H9 (cell line): ENCODE measurements at regions not wholly inside any gene's neighbourhood (a gene's known extent, or its start where the extent isn't known, plus 50 kb on each side); places are given as distances from the start of the nearest gene placed in this dataset.

Experiments used
- DNase-seq: peaks from one replicate; pipeline ENCODE4 v3.0.0-alpha.2; 2017
- H2AFZ ChIP-seq: one replicate; pipeline ENCODE4 v1.6.1; 2013; ENCODE audit warnings: mild to moderate bottlenecking, low read length, control low read depth, moderate library complexity
- H2AK5ac ChIP-seq: 2 replicates; pipeline ENCODE4 v1.6.1; 2013; ENCODE audit warnings: low read length, control low read depth, mixed read lengths; ENCODE audit not compliant: insufficient read length
- H2BK120ac ChIP-seq: one replicate; pipeline ENCODE4 v1.6.1; 2013; ENCODE audit warnings: low read depth, mild to moderate bottlenecking, low read length, control low read depth, inconsistent platforms; ENCODE audit not compliant: poor library complexity, severe bottlenecking
- H2BK12ac ChIP-seq: 2 replicates; pipeline ENCODE4 v1.6.1; 2013; ENCODE audit warnings: low read length, control low read depth, mixed read lengths, low read depth; ENCODE audit not compliant: insufficient read length
- H2BK15ac ChIP-seq: 2 replicates; pipeline ENCODE4 v1.6.1; 2013; ENCODE audit warnings: low read depth, low read length, control low read depth
- H2BK20ac ChIP-seq: one replicate; pipeline ENCODE4 v1.6.1; 2013; ENCODE audit warnings: low read depth, mild to moderate bottlenecking, low read length, control low read depth, inconsistent platforms; ENCODE audit not compliant: poor library complexity, severe bottlenecking
- H2BK5ac ChIP-seq: 2 replicates; pipeline ENCODE4 v1.6.1; 2013; ENCODE audit warnings: low read length, control low read depth, mixed read lengths; ENCODE audit not compliant: insufficient read length
- H3K14ac ChIP-seq: 2 replicates; pipeline ENCODE4 v1.6.1; 2013; ENCODE audit warnings: low read length, control low read depth; ENCODE audit not compliant: insufficient read depth
- H3K18ac ChIP-seq: 2 replicates; pipeline ENCODE4 v1.6.1; 2013; ENCODE audit warnings: low read depth, mild to moderate bottlenecking, mixed read lengths, low read length, control low read depth; ENCODE audit not compliant: insufficient read length
- H3K23ac ChIP-seq: 2 replicates; pipeline ENCODE4 v1.6.1; 2013; ENCODE audit warnings: low read length, control low read depth, mixed read lengths, low read depth; ENCODE audit not compliant: insufficient read length
- H3K23me2 ChIP-seq: 2 replicates; pipeline ENCODE4 v1.6.1; 2013; ENCODE audit warnings: low read depth, mild to moderate bottlenecking, mixed read lengths, low read length, control low read depth; ENCODE audit not compliant: insufficient read length, poor library complexity, severe bottlenecking
- H3K27ac ChIP-seq: 2 replicates; pipeline ENCODE4 v1.5.1; 2013; ENCODE audit warnings: low read length, control low read depth, mixed read lengths, low read depth; ENCODE audit not compliant: insufficient read length
- H3K27me3 ChIP-seq: 2 replicates; pipeline ENCODE4 v1.6.1; 2013; ENCODE audit warnings: low read length, control low read depth, inconsistent platforms; ENCODE audit not compliant: insufficient read depth
- H3K4ac ChIP-seq: 2 replicates; pipeline ENCODE4 v1.6.1; 2013; ENCODE audit warnings: low read depth, mild to moderate bottlenecking, control low read depth, inconsistent platforms, low read length, moderate library complexity
- H3K4me1 ChIP-seq: 2 replicates; pipeline ENCODE4 v1.6.1; 2013; ENCODE audit warnings: low read length, control low read depth, inconsistent platforms; ENCODE audit not compliant: insufficient read depth
- H3K4me2 ChIP-seq: 2 replicates; pipeline ENCODE4 v1.6.1; 2013; ENCODE audit warnings: low read length, control low read depth, mixed read lengths; ENCODE audit not compliant: insufficient read length, insufficient read depth
- H3K56ac ChIP-seq: 2 replicates; pipeline ENCODE4 v1.6.1; 2013; ENCODE audit warnings: low read depth, mild to moderate bottlenecking, mixed read lengths, low read length, control low read depth; ENCODE audit not compliant: insufficient read length
- H3K79me1 ChIP-seq: 2 replicates; pipeline ENCODE4 v1.6.1; 2013; ENCODE audit warnings: low read depth, mild to moderate bottlenecking, moderate library complexity, low read length, control low read depth, inconsistent platforms; ENCODE audit not compliant: insufficient read depth, poor library complexity, severe bottlenecking
- H3K79me2 ChIP-seq: 2 replicates; pipeline ENCODE4 v1.6.1; 2013; ENCODE audit warnings: low read length, control low read depth, inconsistent platforms; ENCODE audit not compliant: insufficient read depth
- H3K9ac ChIP-seq: 2 replicates; pipeline ENCODE4 v1.6.1; 2013; ENCODE audit warnings: low read length, control low read depth, mixed read lengths; ENCODE audit not compliant: insufficient read length; ENCODE audit errors: extremely low read depth
- H3K9me3 ChIP-seq: one replicate; pipeline ENCODE4 v1.6.1; 2013; ENCODE audit warnings: low read depth, low read length, inconsistent platforms; ENCODE audit not compliant: control insufficient read depth
- H3T11ph ChIP-seq: one replicate; pipeline ENCODE4 v1.6.1; 2013; ENCODE audit warnings: mild to moderate bottlenecking, low read length, control low read depth, inconsistent platforms
- H4K20me1 ChIP-seq: one replicate; pipeline ENCODE4 v1.6.1; 2013; ENCODE audit not compliant: control insufficient read depth, insufficient read length, insufficient read depth
- H4K5ac ChIP-seq: 2 replicates; pipeline ENCODE4 v1.6.1; 2013; ENCODE audit warnings: low read depth, mild to moderate bottlenecking, mixed read lengths, low read length, control low read depth; ENCODE audit not compliant: insufficient read length
- H4K8ac ChIP-seq: replicated peaks from 2 replicates; pipeline ENCODE4 v1.6.1; 2013; ENCODE audit warnings: low read length, control low read depth, mixed read lengths, low read depth; ENCODE audit not compliant: insufficient read length
- H4K91ac ChIP-seq: 2 replicates; pipeline ENCODE4 v1.6.1; 2013; ENCODE audit warnings: low read depth, mild to moderate bottlenecking, moderate library complexity, mixed read lengths, low read length, control low read depth; ENCODE audit not compliant: insufficient read length
- H3K27ac Mint-ChIP-seq, 3 experiments: 2 replicates in 2 of 3; 3 replicates in 1 of 3; pipeline ENCODE4 v1.8.0; 2020 to 2021; ENCODE audit warnings: mixed read lengths in 3 of 3, mild to moderate bottlenecking in 1 of 3, moderate library complexity in 1 of 3
- H3K27me3 Mint-ChIP-seq: 2 replicates; pipeline ENCODE4 v1.8.0; 2021; ENCODE audit warnings: low read depth, mild to moderate bottlenecking, moderate library complexity, mixed read lengths
- H3K36me3 Mint-ChIP-seq, 3 experiments: 2 replicates in 2 of 3; 3 replicates in 1 of 3; pipeline ENCODE4 v1.8.0; 2020 to 2021; ENCODE audit warnings: low read depth in 3 of 3, mixed read lengths in 3 of 3; ENCODE audit not compliant: insufficient read depth in 1 of 3
- H3K4me1 Mint-ChIP-seq, 2 experiments: 2 replicates each; pipeline ENCODE4 v1.8.0; 2020; ENCODE audit warnings: mixed read lengths in 2 of 2
- H3K4me3 Mint-ChIP-seq, 2 experiments: 2 replicates in 1 of 2; 3 replicates in 1 of 2; pipeline ENCODE4 v1.8.0; 2020 to 2021; ENCODE audit warnings: mild to moderate bottlenecking in 2 of 2, mixed read lengths in 2 of 2, moderate library complexity in 1 of 2
- H3K9me3 Mint-ChIP-seq, 2 experiments: 2 replicates in 1 of 2; 3 replicates in 1 of 2; pipeline ENCODE4 v1.8.0; 2020; ENCODE audit warnings: mild to moderate bottlenecking in 2 of 2, mixed read lengths in 2 of 2, moderate library complexity in 1 of 2
- CTCF ChIP-seq: fragments of 200-600 bp; sonication (generic); conservative IDR thresholded peaks from 3 replicates; pipeline ENCODE4 v1.8.0; 2021; ENCODE audit warnings: antibody characterized with exemption, mild to moderate bottlenecking
- WGBS: extraction: QIAGEN DNeasy Blood & Tissue Kit; methylation state at CpG from one replicate; pipeline ENCODE4 v1.1.7; 2013; ENCODE audit warnings: missing lambda C conversion rate, low lambda C conversion rate, mixed read lengths; ENCODE audit not compliant: insufficient read length; ENCODE audit errors: extremely low coverage; 5-methylcytosine and 5-hydroxymethylcytosine counted together

- WGBS: no CpG with 5 or more reads among the region's 1 CpG
- DNase-seq: no peak
These were observed 184.1 kb downstream of the C1D start for GRCh38 chr2:67878743-67879142.

More at GRCh38 chr2:67878743-67879142, 184.1 kb downstream of the C1D start:
- Histone ChIP-seq H3K23ac (no peak overlapping the region), H4K20me1 (no peaks in the 10 kb centered on the region), H3K4me1 (peaks cover 2% of the 10 kb centered on the region; the same call in 1 of the 2 replicates), H2BK120ac (no peak overlapping the region), H4K91ac (no peak overlapping the region), H3K4me2 (no peak overlapping the region), H2BK12ac (no peak overlapping the region), H4K8ac (no peak overlapping the region), H2AK5ac (no peak overlapping the region), H3T11ph (no peak overlapping the region), H4K5ac (no peak overlapping the region), H2BK15ac (no peak overlapping the region), H2AFZ (no peak overlapping the region), H3K56ac (no peak overlapping the region), H3K79me1 (no peaks in the 10 kb centered on the region), H3K9ac (no peak overlapping the region), H3K4ac (no peak overlapping the region), H3K27me3 (no peaks in the 10 kb centered on the region; the same call in 1 of the 2 replicates), H3K79me2 (no peaks in the 10 kb centered on the region), H3K27ac (no peak overlapping the region), H3K9me3 (no peaks in the 10 kb centered on the region), H3K18ac (no peak overlapping the region), H3K23me2 (no peaks in the 10 kb centered on the region), H3K14ac (no peak overlapping the region), H2BK20ac (no peak overlapping the region), H2BK5ac (no peak overlapping the region)
- Mint-ChIP-seq H3K27ac (no peak overlapping the region), H3K27me3 (peaks cover 2% of the 10 kb centered on the region; the same call in 1 of the 2 replicates), H3K36me3 (peaks cover 0 to 5% (median 0%) of the 10 kb centered on the region in 3 experiments; a peak in 1 of 7 replicates), H3K4me1 (peaks cover 12 to 15% of the 10 kb centered on the region in 2 experiments), H3K4me3 (no peak overlapping the region), H3K9me3 (peaks cover 0 to 5% of the 10 kb centered on the region in 2 experiments; a peak in 2 of 5 replicates)
- TF ChIP-seq CTCF: no peak
